GM18867 (cell line): ENCODE measurements at regions not wholly inside any gene's neighbourhood (a gene's known extent, or its start where the extent isn't known, plus 50 kb on each side); places are given as distances from the start of the nearest gene placed in this dataset.
"Not testable (repeated sequence)": the region's sequence is repeated elsewhere in the genome, so short reads cannot be mapped to it uniquely, and the experiment has no call there.

Source experiments
- ATAC-seq: cut with Tn5 transposase; IDR thresholded peaks from one replicate; pipeline ENCODE4 v1.9.1; 2021; ENCODE audit warnings: mild to moderate bottlenecking, moderate library complexity; ENCODE audit not compliant: unreplicated experiment

DNA sequence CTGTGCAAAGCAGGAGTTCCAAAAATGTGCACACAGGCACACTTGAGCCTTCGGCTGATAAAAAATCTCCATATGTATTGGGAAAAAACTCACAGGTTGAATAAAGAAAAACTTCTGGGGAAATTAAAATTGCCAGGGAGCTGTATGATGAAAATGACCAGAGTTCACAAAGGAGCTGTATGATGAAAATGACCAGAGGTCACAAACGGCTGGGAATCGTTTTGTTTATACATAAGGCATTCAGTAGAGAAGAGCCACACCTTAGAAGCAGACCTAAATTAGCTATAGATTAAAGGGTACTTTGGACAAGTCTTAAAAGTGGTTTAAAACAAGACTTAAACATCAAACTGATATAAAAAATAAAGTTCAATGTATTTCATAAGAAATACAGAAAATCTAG, 251.7 kb upstream of the TMEM132C start:
- no peak for ATAC-seq

DNA sequence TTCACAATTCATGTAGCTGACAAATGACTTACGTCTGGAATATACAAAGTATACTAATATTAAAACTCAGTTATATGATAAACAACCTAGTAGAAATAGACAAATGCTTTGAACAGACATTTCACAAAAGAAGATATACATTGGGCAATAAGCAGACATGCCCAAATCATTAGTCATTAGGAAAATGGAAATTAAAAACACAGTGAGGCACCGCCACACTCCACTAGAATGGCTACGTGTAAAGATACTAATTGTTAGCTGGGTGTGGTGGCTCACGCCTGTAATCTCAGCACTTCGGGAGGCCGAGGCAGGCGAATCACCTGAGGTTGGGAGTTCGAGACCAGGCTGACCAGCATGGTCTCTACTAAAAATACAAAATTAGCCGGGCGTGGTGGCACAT, 248.9 kb upstream of the TMEM132C start:
- no peak for ATAC-seq

DNA sequence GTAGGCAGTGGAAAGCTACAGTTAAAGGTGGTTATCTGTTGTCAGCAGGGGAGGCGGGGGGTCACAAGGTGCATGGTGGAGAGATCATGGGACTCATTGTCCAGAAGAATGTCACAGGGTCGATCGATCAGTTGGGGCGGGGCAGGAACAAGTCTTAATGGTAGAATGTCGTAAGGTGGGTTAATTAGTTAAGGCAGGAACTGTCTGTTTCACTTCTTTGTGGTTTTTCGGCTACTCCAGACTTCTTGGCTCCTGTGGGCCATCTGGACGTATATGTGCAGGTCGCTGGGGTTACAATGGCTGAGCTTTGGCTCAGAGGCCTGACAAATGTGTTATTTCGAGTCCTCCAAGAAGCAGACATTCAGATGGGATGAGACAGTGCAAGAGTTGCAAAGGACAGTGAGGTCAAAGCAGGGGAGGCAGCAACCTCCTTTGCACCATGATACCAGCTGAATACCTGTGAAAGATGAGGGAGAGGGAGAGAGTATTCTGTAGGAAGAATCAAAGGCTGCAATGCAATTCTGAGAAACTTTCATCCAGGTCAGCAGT, 246.9 kb upstream of the TMEM132C start:
- no peak for ATAC-seq

DNA sequence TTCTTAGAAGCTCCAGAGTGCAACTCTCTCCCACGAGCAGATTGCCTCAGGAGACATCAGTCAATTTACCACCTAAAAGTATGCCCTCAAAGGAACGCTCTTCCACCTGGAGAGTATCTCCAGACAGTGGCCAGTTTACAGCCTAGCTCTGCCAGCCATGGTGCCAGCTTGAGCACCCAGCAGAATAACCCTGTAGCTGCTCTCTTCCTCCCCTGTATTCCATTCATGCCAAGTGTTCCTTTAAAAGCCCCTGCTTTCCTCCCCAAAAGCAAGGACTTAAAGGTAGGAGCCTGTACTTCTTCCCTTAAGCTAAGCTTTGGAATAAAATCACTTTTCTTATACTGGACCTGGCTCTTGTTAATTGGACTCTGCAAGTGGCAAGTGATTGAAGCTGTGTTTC, 245.4 kb upstream of the TMEM132C start:
- ATAC-seq: no peak

DNA sequence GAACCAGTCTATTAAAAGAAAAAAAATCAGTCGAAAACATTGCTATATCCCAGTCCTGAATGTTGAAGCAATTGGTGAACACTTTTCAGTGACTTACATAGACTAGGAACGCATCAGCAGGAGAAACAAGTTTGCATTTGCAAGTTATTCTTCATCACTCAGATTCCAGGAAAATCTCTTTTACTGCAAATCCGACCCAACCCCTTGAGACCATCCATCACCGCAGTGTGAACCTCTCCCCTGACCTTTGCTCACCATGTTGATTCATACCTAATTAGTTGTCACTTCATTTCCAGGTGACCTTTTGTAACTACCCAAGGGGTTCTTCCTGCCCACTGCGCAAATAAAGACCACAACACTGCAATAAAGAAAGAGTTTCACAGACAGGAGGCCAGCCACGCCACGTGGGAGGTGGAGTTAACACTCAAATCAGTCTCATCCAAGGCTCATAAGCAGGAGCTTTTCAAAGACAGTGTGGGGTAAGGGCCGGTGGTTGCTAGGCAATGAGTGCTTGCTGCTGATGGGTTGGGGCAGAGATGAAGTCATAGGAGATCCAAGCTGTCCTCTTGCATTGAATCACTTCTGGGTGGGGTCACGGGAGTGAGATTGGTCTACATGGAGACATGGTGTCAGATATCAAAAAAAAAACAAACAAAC, 241.3 kb upstream of the TMEM132C start:
- ATAC-seq: no peak

DNA sequence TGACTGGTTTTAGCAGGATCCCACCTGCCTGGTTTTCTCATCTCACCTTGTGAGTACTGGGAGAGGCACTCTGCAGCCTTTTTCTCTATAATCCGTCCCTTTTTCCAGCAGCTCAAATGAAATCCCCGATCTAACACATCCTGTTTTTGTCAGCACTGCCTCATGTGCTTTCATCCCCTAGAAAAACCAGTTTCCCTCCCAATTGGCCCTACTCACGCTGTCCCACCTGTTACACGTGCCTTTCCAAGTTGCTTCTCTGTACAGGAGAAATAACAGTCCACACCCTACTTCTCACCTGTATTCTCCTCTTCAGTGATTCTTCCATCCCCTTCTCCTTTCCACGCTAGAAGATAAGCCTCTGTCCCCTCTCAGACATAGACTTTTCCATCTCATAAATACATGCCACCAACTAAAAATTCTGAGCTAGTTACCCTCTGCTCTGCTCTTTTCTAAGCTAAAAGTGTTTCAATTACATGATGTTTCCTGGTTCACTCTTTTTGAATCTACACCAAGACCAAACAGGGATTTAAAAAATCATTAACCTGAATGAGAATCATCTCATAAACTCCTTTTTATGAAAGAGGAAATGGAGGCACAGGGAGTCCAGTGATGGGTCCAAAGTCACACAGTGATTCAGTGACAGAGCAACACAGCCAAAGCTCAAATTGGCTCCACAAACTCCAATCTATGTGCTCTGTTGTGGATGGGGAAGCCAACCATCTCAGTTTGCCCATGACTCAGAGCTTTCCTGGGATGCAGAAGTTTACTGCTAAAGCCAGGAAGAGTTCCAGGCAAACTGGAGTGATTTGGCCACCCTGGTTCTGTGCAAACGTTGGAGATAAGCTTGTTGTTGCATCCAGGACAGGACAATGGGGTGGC, 240.0 kb upstream of the TMEM132C start:
- ATAC-seq: no peak

DNA sequence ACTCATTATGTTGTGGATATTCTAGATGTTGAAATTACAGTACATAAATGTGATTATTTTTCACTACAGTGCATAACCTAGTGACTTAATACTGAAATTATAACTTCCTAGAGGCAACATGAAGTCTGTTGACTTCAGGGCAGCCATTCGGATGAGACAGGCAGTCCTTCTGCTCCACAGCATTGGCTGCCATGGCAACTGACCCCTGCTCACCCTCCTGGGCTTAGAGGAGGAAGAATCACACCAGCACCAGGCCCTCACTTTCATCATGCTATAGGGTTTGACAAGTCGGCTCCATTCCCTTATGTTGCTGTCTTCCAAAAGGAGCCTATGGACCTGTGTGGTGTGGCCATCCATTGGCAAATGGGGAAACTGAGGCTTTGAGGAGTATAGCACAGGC, 233.5 kb upstream of the TMEM132C start:
- no peak for ATAC-seq

DNA sequence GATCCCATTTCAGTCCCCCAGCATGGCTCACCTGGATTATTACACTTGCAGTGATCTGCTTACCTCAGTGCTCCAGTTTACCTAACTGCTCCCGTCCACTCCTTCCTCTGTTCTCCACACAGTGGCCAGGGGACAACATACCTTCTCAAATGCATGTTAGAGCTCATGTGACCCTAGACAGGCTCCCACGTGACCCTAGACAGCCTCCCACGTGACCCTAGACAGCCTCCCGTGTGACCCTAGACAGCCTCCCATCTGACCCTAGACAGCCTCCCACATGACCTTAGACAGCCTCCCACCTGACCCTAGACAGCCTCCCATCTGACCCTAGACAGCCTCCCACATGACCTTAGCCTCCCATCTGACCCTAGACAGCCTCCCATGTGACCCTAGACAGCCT, 226.0 kb upstream of the TMEM132C start:
- no peak for ATAC-seq

DNA sequence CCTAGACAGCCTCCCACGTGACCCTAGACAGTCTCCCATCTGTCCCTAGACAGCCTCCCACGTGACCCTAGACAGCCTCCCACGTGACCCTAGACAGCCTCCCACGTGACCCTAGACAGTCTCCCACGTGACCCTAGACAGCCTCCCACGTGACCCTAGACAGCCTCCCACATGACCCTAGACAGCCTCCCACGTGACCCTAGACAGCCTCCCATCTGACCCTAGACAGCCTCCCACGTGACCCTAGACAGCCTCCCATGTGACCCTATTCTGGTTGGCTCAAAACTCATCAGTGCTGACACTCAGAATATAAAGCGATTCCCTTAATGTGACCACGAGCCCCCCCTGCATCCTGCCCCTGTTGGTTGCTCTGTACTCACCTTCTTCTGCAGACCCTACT, 224.7 kb upstream of the TMEM132C start:
- ATAC-seq: not testable (repeated sequence)

DNA sequence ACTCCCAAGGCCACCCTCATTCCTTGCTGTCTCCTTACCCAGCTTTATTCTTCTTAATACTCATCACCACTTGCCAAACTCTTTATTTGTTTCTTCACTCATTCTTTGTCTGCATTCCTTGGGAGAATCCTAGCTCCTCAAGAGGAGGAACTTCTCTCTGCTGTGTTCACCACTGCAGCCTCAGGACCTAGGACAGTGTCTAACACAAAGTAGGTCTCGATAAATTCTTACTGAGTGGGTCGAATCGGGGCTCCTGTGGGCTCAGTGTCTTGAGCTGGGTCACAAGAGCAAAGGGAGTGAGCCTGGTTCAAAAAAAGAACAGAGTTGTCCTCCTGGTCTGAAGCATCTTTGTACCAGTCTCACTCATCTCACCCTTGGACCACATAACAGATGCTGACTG, 224.1 kb upstream of the TMEM132C start:
- no peak for ATAC-seq

DNA sequence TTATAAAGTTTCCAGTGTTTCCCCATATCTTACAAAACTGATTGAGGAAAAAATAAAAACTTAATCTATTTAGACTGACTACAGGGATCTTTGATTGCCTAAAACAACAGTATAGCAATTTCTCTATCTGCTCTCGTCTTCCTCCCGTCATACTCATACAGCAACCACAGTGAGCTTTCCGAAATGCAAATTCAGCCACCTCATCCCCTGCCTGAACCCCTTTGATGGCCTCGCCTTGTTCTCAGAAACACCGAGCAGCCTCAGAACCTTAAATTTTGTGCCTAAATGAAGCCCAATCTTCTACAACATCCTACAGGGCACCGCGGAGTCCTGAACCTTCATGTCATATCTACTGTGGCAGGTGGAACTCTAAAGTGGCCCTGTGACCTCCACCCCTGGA, 223.7 kb upstream of the TMEM132C start:
- no peak for ATAC-seq

DNA sequence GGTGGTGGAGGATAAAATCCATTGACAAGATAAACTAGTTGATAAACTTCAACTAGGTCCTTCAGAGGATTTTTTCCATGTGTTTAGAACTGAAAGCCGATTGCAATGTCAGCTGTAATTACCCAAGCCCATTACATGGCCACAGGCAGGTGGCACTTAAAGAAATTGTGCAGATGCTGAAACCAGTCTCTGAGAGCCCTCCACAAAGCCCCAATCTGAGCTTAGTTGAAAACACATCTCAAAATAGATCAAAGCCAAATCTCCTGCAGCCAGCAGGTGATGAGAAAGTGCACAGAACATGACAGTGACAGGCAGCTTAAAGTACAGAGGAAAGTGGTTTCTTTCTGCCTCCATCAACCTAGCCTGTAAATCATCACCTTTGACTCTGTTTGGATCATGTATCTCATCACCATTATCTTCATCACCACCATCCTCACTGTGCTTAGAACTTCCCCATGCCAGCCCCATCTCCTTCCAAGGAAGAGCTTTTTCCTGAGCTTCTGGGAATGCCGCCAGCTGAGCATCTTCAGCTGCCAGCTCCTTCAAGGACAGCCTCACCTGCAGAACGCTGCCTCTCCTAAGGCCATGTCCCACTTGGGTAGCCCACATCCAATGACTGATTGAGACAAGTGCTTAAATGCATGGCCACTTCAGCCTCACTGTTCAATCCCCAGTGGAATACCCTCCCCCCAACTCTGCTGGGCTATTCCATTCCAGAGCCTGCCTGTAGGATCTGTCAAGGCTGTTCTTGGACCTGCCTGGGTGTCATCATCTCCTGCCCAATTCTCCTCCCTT, 219.5 kb upstream of the TMEM132C start:
- ATAC-seq: no peak

DNA sequence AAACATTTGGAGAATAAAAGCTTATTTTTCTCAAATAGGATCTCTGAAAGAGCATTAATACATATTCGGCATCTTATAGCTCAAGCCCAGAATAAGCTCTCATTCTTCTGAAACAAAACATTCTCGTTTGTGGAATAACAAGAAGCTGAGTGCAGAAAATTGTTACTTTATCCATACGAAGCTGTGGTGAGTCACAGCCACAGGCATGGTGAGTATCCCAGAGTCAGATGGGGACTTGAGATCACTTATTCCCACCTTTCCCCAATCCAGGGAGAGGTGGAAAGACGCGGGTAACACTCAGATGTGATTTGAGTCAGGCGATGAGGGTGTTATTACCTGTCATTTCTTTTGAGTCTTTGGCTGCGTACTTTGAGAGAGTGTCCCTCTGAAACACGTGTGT, 214.6 kb upstream of the TMEM132C start:
- ATAC-seq: no peak

DNA sequence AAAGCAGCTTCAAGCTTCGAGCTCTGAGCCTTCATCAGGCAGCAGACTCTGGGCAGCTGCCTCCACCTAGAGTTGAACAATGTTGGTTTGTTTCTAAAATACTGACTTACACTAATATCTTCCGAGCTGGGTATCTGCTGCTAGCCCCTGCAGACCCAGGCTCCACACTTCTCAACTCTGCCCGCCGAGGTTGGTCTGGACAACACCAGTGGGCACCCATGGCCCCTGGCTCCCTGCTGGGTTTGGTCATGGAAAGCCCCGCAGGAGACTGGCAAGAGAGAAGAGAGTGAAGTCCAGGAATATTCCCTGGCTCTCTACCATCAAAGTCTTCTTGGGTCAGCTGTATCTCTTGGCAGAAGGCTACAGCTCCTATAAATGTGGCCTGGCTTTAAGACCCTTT, 214.2 kb upstream of the TMEM132C start:
- ATAC-seq: no peak

DNA sequence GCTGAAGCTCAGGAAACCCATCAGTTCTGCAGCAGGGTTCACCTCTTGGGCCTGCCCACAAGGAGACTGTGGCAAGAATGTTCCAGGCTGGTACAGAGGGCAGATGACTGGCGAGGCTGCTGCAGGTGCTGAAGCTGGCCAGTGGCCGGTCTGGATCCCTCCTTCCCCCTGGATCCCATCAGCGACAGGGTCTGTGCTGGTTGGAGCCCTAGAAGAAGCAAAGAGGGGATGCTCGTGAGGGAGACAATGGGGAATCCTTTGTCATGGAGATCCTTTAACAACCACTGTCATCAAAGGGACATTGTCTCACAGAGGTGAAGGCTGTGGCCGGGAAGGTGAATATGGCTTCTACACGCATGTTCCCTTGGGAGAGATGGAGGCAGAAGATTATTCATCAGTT, 211.4 kb upstream of the TMEM132C start:
- ATAC-seq: no peak

DNA sequence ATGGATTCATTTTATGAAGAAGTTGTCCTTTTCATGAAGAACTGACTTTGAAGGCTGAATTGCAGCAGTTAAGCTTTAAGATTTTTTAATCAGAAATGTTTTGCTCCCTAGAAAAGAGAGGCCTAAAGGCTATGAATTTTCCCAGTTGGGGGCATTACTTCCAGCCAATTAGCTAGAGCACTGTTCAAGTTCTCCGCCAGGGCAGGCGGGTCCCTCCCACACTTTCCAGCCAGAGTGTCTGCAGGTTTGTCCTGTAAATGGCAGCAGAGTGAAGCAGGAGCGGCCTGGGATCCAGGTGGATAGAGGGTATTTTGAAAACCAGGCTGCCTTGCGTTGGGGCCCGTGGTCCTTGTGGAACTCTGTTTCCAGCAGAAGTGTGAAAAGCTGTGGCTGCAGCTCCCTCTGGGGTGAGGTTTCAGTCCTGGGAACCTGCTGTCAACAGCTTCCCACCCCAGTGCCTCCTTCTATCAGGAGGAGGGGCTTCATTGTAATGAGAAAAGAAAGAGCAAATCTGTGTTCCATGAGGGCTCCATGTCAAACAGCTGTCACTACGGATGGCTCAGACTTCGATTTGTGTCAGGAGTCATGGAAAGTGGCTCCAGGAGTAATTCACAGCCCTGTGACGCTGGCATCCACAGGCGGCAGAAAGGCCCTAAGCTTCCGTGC, 210.7 kb upstream of the TMEM132C start:
- ATAC-seq: no peak

DNA sequence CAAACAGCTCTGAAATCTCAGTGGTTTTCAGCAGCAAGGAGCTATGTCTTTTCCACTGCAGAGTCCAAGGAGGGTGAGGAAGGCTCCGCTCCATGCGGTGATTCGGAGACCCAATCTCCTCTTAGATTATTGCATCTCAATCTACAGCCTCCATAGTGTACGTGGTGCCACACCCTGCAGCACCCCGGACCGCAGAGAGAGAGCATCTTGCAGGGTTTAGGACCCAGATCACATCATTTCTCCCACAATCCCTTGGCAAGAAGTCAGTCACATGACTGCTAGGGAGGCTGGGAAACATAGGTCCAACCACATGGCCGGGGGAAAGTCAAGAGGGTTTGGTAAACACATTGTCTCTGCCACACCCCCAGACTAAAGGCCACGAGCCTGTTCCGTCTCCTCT, 209.4 kb upstream of the TMEM132C start:
- ATAC-seq: no peak

DNA sequence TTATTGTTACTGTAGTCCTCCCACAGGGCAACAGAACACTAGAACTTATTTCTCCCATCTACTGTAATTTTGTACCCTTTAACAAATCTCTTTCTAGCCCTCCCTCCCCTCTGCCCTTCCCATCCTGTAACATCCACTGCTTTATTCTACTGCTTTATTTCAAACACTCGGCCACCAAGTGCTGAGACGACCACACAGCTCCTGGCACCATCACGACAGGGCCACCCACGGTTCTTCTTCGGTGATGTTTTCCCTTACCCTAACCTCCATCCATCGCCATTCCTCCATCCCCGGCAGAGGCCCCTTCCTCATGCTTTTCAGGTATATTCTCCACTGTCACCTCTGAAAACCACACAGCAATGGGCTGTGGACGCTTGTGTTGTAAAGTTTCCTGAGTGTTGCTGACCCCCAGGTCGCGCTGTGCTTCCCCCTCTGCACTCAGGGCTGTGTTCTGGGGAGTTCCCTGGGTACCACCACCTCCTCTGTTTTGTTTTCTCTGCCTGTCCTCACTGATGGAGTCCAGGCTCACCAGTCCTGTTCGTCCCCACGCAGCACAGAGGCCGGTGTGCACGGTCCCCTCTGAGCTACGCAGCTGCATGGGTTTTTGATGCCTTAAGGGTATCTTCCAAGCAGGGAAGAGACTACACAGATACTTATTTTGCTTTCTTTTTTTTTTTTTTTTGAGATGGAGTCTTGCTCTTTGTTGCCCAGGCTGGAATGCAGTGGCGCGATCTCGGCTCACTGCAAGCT, 207.2 kb upstream of the TMEM132C start:
- no peak for ATAC-seq

DNA sequence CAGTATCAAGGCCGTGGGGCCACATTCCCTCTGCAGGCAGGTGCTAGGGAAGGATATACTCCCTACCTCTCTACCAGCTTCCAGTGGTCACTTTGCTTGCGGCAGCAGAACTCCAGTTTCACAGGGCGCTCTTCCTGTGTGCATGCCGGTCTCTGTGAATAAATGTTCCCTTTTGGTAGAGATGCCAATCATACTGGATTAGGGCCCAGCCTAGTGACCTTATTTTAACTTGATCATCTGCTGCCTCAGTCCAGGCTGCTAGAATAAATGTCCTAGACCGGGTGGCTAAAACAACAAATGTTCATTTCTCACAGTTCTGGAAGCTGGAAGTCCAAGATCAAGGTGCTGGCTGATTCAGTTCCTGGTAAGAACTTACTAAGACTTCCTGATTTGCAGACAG, 198.8 kb upstream of the TMEM132C start:
- no peak for ATAC-seq

DNA sequence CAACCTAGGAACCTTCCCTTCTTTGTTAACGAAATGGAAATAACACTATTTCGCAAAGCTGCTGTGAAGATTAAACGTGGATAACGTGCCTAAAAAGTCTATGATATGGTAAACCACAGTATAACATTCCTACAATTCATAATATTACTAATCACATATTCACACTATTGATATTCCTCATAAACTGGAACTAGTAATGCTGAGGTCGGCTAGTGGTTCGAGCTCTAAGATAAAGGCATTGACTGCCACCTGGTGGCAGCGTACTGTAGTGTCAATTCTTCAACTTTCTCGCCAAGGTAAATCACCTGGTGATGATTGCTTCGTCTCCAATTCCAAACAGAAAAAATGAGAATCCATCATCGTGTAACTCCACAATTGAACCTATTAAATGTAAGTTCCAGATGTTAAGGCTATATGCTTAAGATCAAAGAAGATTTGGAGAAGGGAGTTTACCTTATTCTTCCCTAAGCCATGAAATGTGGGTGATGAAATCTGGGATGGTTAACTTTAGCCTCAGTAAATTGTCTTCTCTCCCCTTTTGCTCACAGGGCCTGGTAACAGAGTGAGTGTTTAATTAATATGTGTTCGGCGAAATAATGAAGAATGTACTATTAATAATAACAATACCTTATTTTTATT, 197.5 kb upstream of the TMEM132C start:
- peak; percentile 89 for ATAC-seq
